HCT116 (cell line): ENCODE measurements at regions not wholly inside any gene's neighbourhood (a gene's known extent, or its start where the extent isn't known, plus 50 kb on each side); places are given as distances from the start of the nearest gene placed in this dataset.

Experiments used
- ATAC-seq: fragments of 200-7000 bp; cut with Tn5 transposase; 2 replicates; pipeline ENCODE4 v1.9.1; 2020; ENCODE audit warnings: mild to moderate bottlenecking, moderate library complexity
- BruUV-seq: library from RNA; stranded (reverse); fragments of 400-500 nt; replicated peaks from 2 replicates; lab custom pipeline; 2021; lab: Mats Ljungman, UMichigan
- CTCF ChIA-PET: fragments of 300-600 bp; sonication (Branson Sonifier 250); formaldehyde crosslinking; loops from one replicate; lab custom pipeline; 2021; ENCODE audit warnings: antibody characterized with exemption; lab: Charles Lee
- POLR2A ChIA-PET: fragments of 300-600, 350-600 bp; sonication (Branson Sonifier 250); formaldehyde crosslinking; loops from one replicate; lab custom pipeline; 2021; ENCODE audit warnings: antibody characterized with exemption; lab: Charles Lee
- RAD21 ChIA-PET, 2 experiments: fragments of 300-600 bp; sonication (Branson Sonifier 250); formaldehyde crosslinking; loops; one replicate each; lab custom pipeline; 2023; ENCODE audit warnings: low total read pairs in 2 of 2; ENCODE audit not compliant: uncharacterized antibody in 2 of 2, unreplicated experiment in 2 of 2, low non-redundant PET in 1 of 2; lab: Charles Lee
- DNase-seq: peaks from one replicate; pipeline ENCODE4 v3.0.0-alpha.2; 2010; ENCODE audit warnings: low read depth, low spot score
- H2AFZ ChIP-seq: fragments of 200-600 bp; shearing (Covaris generic), sonication (generic); 2 replicates; pipeline ENCODE4 v1.6.1; 2017; ENCODE audit warnings: low read depth, mixed run types, mixed read lengths, antibody characterized with exemption, low read length; ENCODE audit not compliant: poor library complexity, severe bottlenecking
- H3K27ac ChIP-seq: 2 replicates; pipeline ENCODE4 v1.5.1; 2012; ENCODE audit warnings: low read depth, low read length
- H3K27me3 ChIP-seq: fragments of 200-600 bp; sonication (generic); 2 replicates; pipeline ENCODE4 v1.6.1; 2016; ENCODE audit warnings: mixed run types, low read length, mixed read lengths; ENCODE audit not compliant: insufficient read depth
- H3K36me3 ChIP-seq, 2 experiments: fragments of 200-500 bp in 1 of 2; fragments of 200-600 bp in 1 of 2; sonication (Bioruptor generic) in 1 of 2; sonication (generic) in 1 of 2; 2 replicates each; pipeline versions ENCODE4 v1.5.1 to v1.6.1; 2014 to 2016; ENCODE audit warnings: low read length in 2 of 2, inconsistent platforms in 1 of 2, mixed read lengths in 1 of 2, mixed run types in 1 of 2; ENCODE audit not compliant: insufficient read depth in 2 of 2, control insufficient read depth in 1 of 2
- H3K4me1 ChIP-seq, 2 experiments: fragments of 200-600 bp in 1 of 2; sonication (generic) in 1 of 2; 2 replicates each; pipeline versions ENCODE4 v1.5.1 to v1.6.1; 2012 to 2017; ENCODE audit warnings: low read length in 2 of 2, inconsistent platforms in 1 of 2, mild to moderate bottlenecking in 1 of 2, mixed read lengths in 1 of 2, mixed run types in 1 of 2, moderate library complexity in 1 of 2; ENCODE audit not compliant: insufficient read depth in 2 of 2, control insufficient read depth in 1 of 2
- H3K4me2 ChIP-seq: fragments of 200-600 bp; sonication (generic); 2 replicates; pipeline ENCODE4 v1.6.1; 2017; ENCODE audit warnings: mixed run types, low read length, mixed read lengths
- H3K4me3 ChIP-seq, 2 experiments: fragments of 200-600 bp in 1 of 2; sonication (generic) in 1 of 2; replicated peaks in 1 of 2; 2 replicates each; pipeline ENCODE4 v1.5.1; 2011 to 2016; ENCODE audit warnings: low read length in 2 of 2, control low read depth in 1 of 2, low read depth in 1 of 2, mild to moderate bottlenecking in 1 of 2, mixed read lengths in 1 of 2, mixed run types in 1 of 2
- H3K79me2 ChIP-seq: fragments of 200-600 bp; sonication (generic); 2 replicates; pipeline ENCODE4 v1.6.1; 2017; ENCODE audit warnings: mild to moderate bottlenecking, mixed run types, low read length, moderate library complexity, mixed read lengths; ENCODE audit not compliant: insufficient read depth
- H3K9ac ChIP-seq: fragments of 200-600 bp; sonication (generic); 2 replicates; pipeline ENCODE4 v1.6.1; 2016; ENCODE audit warnings: low read length, mixed read lengths
- H3K9me2 ChIP-seq: fragments of 200-600 bp; sonication (generic), shearing (Covaris generic); 2 replicates; pipeline ENCODE4 v1.6.1; 2017; ENCODE audit warnings: mixed run types, mild to moderate bottlenecking, moderate library complexity; ENCODE audit not compliant: insufficient read depth
- H3K9me3 ChIP-seq, 2 experiments: fragments of 200-500 bp in 1 of 2; fragments of 200-600 bp in 1 of 2; sonication (Bioruptor generic) in 1 of 2; sonication (generic) in 1 of 2; 2 replicates each; pipeline ENCODE4 v1.6.1; 2014 to 2017; ENCODE audit warnings: low read length in 2 of 2, mixed read lengths in 2 of 2, inconsistent platforms in 1 of 2, low read depth in 1 of 2, mild to moderate bottlenecking in 1 of 2, mixed run types in 1 of 2, moderate library complexity in 1 of 2; ENCODE audit not compliant: control insufficient read depth in 1 of 2, insufficient read depth in 1 of 2
- H4K20me1 ChIP-seq: fragments of 200-600 bp; sonication (generic), shearing (Covaris generic); 2 replicates; pipeline ENCODE4 v1.6.1; 2017; ENCODE audit warnings: mixed run types, mild to moderate bottlenecking, moderate library complexity; ENCODE audit not compliant: insufficient read depth
- CEBPB ChIP-seq: IDR thresholded peaks from 2 replicates; pipeline ENCODE4 v1.6.1; 2012; ENCODE audit warnings: low read depth
- CTCF ChIP-seq, 3 experiments: fragments of 200-600 bp in 1 of 3; sonication (generic) in 1 of 3; IDR thresholded peaks in 2 of 3; conservative IDR thresholded peaks in 1 of 3; 2 replicates each; pipeline ENCODE4 v1.5.1; 2012 to 2017; ENCODE audit warnings: low read depth in 2 of 3, low read length in 2 of 3, antibody characterized with exemption in 1 of 3, borderline replicate concordance in 1 of 3, control low read depth in 1 of 3, mild to moderate bottlenecking in 1 of 3, mixed read lengths in 1 of 3, mixed run types in 1 of 3, moderate library complexity in 1 of 3; ENCODE audit not compliant: insufficient read depth in 1 of 3
- EGR1 ChIP-seq: IDR thresholded peaks from 2 replicates; pipeline ENCODE4 v1.6.1; 2012; ENCODE audit warnings: low read depth
- EZH2 ChIP-seq: fragments of 200-600 bp; sonication (generic); IDR thresholded peaks from 2 replicates; pipeline ENCODE4 v1.6.1; 2017; ENCODE audit warnings: antibody characterized with exemption, mixed run types
- EZH2phosphoT487 ChIP-seq: fragments of 200-600 bp; IDR thresholded peaks from 2 replicates; pipeline ENCODE4 v1.6.1; 2018; ENCODE audit warnings: antibody characterized with exemption, borderline replicate concordance
- FOSL1 ChIP-seq: IDR thresholded peaks from 2 replicates; pipeline ENCODE4 v1.6.1; 2012; ENCODE audit warnings: low read depth
- JUND ChIP-seq: IDR thresholded peaks from 2 replicates; pipeline ENCODE4 v1.6.1; 2012
- MAX ChIP-seq: IDR thresholded peaks from 2 replicates; pipeline ENCODE4 v1.6.1; 2012
- POLR2A ChIP-seq: IDR thresholded peaks from 2 replicates; pipeline ENCODE4 v1.7.0; 2011; ENCODE audit warnings: borderline replicate concordance; ENCODE audit not compliant: insufficient read depth, insufficient read length; ENCODE audit errors: extremely low read depth
- POLR2AphosphoS5 ChIP-seq: IDR thresholded peaks from 2 replicates; pipeline ENCODE4 v1.6.1; 2011; ENCODE audit warnings: mild to moderate bottlenecking, low read depth, low read length, moderate library complexity
- SRF ChIP-seq: IDR thresholded peaks from 2 replicates; pipeline ENCODE4 v1.6.1; 2012; ENCODE audit warnings: low read depth
- ZFX ChIP-seq: fragments of 450-650 bp; IDR thresholded peaks from 2 replicates; pipeline ENCODE4 v1.6.1; 2017
- intact Hi-C: fragments of 100-400 bp; cut with micrococcal nuclease; formaldehyde crosslinking; loops from 2 replicates; pipeline ENCODE4 v1.10.0; 2022

- ATAC-seq (no peak), DNase-seq (no peak)
- Histone ChIP-seq H3K4me3 (no peak overlapping the region), H2AFZ (no peak overlapping the region), H3K4me1 (no peaks in the 10 kb centered on the region), H3K4me2 (no peak overlapping the region), H3K79me2 (no peaks in the 10 kb centered on the region), H3K9me3 (no peaks in the 10 kb centered on the region), H3K9ac (no peak overlapping the region), H3K27ac (no peak overlapping the region), H3K27me3 (no peaks in the 10 kb centered on the region), H4K20me1 (no peaks in the 10 kb centered on the region), H3K36me3 (no peaks in the 10 kb centered on the region)
- CTCF ChIA-PET = no interaction called here
- POLR2A ChIA-PET = no interaction called here
- intact Hi-C loops = no loop called here
- no TSS peak for BruUV-seq
- RAD21 ChIA-PET = no interaction called here
- TF ChIP-seq CEBPB (no peak), EGR1 (no peak), SRF (no peak), FOSL1 (no peak), POLR2AphosphoS5 (no peak), JUND (no peak), CTCF (IDR thresholded peaks at IDR 0.05 in 2 of 3, conservative IDR thresholded peaks at IDR 0.05 in 1 of 3; ENCODE audit: borderline replicate concordance in 1 of 3, insufficient read depth in 1 of 3, low read depth in 2 of 3, low read length in 2 of 3) (no peak), EZH2phosphoT487 (no peak), POLR2A (no peak), ZFX (no peak), MAX (no peak), EZH2 (no peak)
- TF ChIP-seq, all 23 proteins: peak for 0
- H3K9me2 ChIP-seq = no peaks in the 10 kb centered on the region; the same call in 1 of the 2 replicates
Observed at GRCh38 chr21:15462092-15462491, 267.7 kb upstream of the USP25 start.
